Mesothelial cell of epicardium (in vitro differentiated cells): ENCODE measurements at regions not wholly inside any gene's neighbourhood (a gene's known extent, or its start where the extent isn't known, plus 50 kb on each side); places are given as distances from the start of the nearest gene placed in this dataset.

Source experiments
- DNase-seq, 2 experiments: peaks; one replicate each; pipeline ENCODE4 v3.0.0; 2021; ENCODE audit warnings: low spot score in 2 of 2; ENCODE audit not compliant: unreplicated experiment in 2 of 2
- H3K27ac Mint-ChIP-seq: 2 replicates; pipeline ENCODE4 v1.8.0; 2021; ENCODE audit warnings: mixed read lengths
- H3K27me3 Mint-ChIP-seq: 2 replicates; pipeline ENCODE4 v1.8.0; 2021; ENCODE audit warnings: low read depth, mixed read lengths
- H3K36me3 Mint-ChIP-seq: 2 replicates; pipeline ENCODE4 v1.8.0; 2021; ENCODE audit warnings: mixed read lengths
- H3K4me1 Mint-ChIP-seq: 2 replicates; pipeline ENCODE4 v1.8.0; 2021; ENCODE audit warnings: mixed read lengths
- H3K4me3 Mint-ChIP-seq: 2 replicates; pipeline ENCODE4 v1.8.0; 2021; ENCODE audit warnings: mild to moderate bottlenecking, moderate library complexity, mixed read lengths
- H3K9me3 Mint-ChIP-seq: 2 replicates; pipeline ENCODE4 v1.8.0; 2021; ENCODE audit warnings: mixed read lengths
- CTCF ChIP-seq: fragments of 200-600 bp; sonication (generic); IDR thresholded peaks from one replicate; pipeline ENCODE4 v1.5.0; 2021; ENCODE audit warnings: antibody characterized with exemption; ENCODE audit not compliant: unreplicated experiment

- H3K9me3 Mint-ChIP-seq: peaks cover 9% of the 10 kb centered on the region
- no peaks in the 10 kb centered on the region for H3K27me3 Mint-ChIP-seq
- no peak for DNase-seq
- peaks cover 18% of the 10 kb centered on the region for H3K36me3 Mint-ChIP-seq
- H3K4me1 Mint-ChIP-seq: no peaks in the 10 kb centered on the region
- no peak overlapping the region for H3K27ac Mint-ChIP-seq
- no peak for TF ChIP-seq CTCF
- H3K4me3 Mint-ChIP-seq: no peak overlapping the region
These were observed 267.2 kb upstream of the FSIP2 start for GRCh38 chr2:185471441-185471840.

GRCh38 chr2:185472574-185472973 lies 266.0 kb upstream of the FSIP2 start:
- no peaks in the 10 kb centered on the region for H3K9me3 Mint-ChIP-seq
- no peaks in the 10 kb centered on the region for H3K4me1 Mint-ChIP-seq
- no peak overlapping the region for H3K4me3 Mint-ChIP-seq
- DNase-seq: no peak
- no peaks in the 10 kb centered on the region for H3K27me3 Mint-ChIP-seq
- peaks cover 10% of the 10 kb centered on the region for H3K36me3 Mint-ChIP-seq
- TF ChIP-seq CTCF: no peak
- no peak overlapping the region for H3K27ac Mint-ChIP-seq

GRCh38 chr2:185473838-185474237 lies 264.8 kb upstream of the FSIP2 start:
- Mint-ChIP-seq H3K9me3 (no peaks in the 10 kb centered on the region), H3K4me3 (no peak overlapping the region), H3K4me1 (peaks cover 5% of the 10 kb centered on the region), H3K36me3 (peaks cover 10% of the 10 kb centered on the region), H3K27me3 (no peaks in the 10 kb centered on the region), H3K27ac (no peak overlapping the region)
- no peak for DNase-seq
- no peak for TF ChIP-seq CTCF

GRCh38 chr2:185475914-185476313 lies 262.7 kb upstream of the FSIP2 start:
- Mint-ChIP-seq H3K4me3 (no peak overlapping the region), H3K9me3 (no peaks in the 10 kb centered on the region), H3K36me3 (peaks cover 10% of the 10 kb centered on the region), H3K27ac (no peak overlapping the region), H3K27me3 (no peaks in the 10 kb centered on the region), H3K4me1 (peaks cover 11% of the 10 kb centered on the region)
- no peak for TF ChIP-seq CTCF
- no peak for DNase-seq

- peaks cover 9% of the 10 kb centered on the region for H3K36me3 Mint-ChIP-seq
- no peaks in the 10 kb centered on the region for H3K9me3 Mint-ChIP-seq
- no peak overlapping the region for H3K27ac Mint-ChIP-seq
- no peaks in the 10 kb centered on the region for H3K27me3 Mint-ChIP-seq
- no peak for TF ChIP-seq CTCF
- no peak overlapping the region for H3K4me3 Mint-ChIP-seq
- no peak for DNase-seq
- peaks cover 13% of the 10 kb centered on the region for H3K4me1 Mint-ChIP-seq
These were observed 261.2 kb upstream of the FSIP2 start for GRCh38 chr2:185477452-185477851.

GRCh38 chr2:185484602-185485001 lies 254.0 kb upstream of the FSIP2 start:
- DNase-seq: no peak
- H3K27ac Mint-ChIP-seq: no peak overlapping the region
- no peak for TF ChIP-seq CTCF
- H3K9me3 Mint-ChIP-seq: peaks cover 12% of the 10 kb centered on the region
- no peaks in the 10 kb centered on the region for H3K27me3 Mint-ChIP-seq
- peaks cover 12% of the 10 kb centered on the region for H3K4me1 Mint-ChIP-seq
- H3K4me3 Mint-ChIP-seq: no peak overlapping the region
- H3K36me3 Mint-ChIP-seq: peaks cover 38% of the 10 kb centered on the region
